T-helper 2 cell treated with Interferon-gamma antibody and Interleukin-4, amounts not matched to agents 100 ng/mL and 5 ng/mL, for 36 hours (primary cell): ENCODE measurements at regions not wholly inside any gene's neighbourhood (a gene's known extent, or its start where the extent isn't known, plus 50 kb on each side); places are given as distances from the start of the nearest gene placed in this dataset.

Experiments used
- intact Hi-C: fragments of 100-400 bp; cut with micrococcal nuclease; formaldehyde crosslinking; loops from one replicate; pipeline ENCODE4 v1.15.1; 2023

GRCh38 chr6:79777713-79778579, 146.8 kb downstream of the SH3BGRL2 start:
- intact Hi-C loops: loop anchor here (1.0 to 5.0 kb wide), 6 partner anchors 36 to 1974 kb away; partner anchors contain the start of genes BCKDHB, HMGN3 and TENT5A

GRCh38 chr6:79776076-79776475, 144.9 kb downstream of the SH3BGRL2 start:
- intact Hi-C loops: loop anchor here (5.0 kb wide), 3 partner anchors 331 to 1976 kb away; partner anchors contain the start of genes BCKDHB, HMGN3 and TENT5A

- intact Hi-C loops: loop anchor here (5.0 kb wide), 3 partner anchors 332 to 1977 kb away; partner anchors contain the start of genes BCKDHB, HMGN3 and TENT5A
Measured at GRCh38 chr6:79775222-79775621, 144.1 kb downstream of the SH3BGRL2 start.

GRCh38 chr6:79764747-79765146, 133.6 kb downstream of the SH3BGRL2 start:
- intact Hi-C loops: no loop called here

- intact Hi-C loops: no loop called here
Measured at GRCh38 chr6:79763301-79763700, 132.2 kb downstream of the SH3BGRL2 start.

GRCh38 chr6:79762370-79762769, 131.2 kb downstream of the SH3BGRL2 start:
- intact Hi-C loops: no loop called here

GRCh38 chr6:79756496-79756895, 125.4 kb downstream of the SH3BGRL2 start:
- intact Hi-C loops: no loop called here

- intact Hi-C loops: no loop called here
Measured at GRCh38 chr6:79755967-79756366, 124.8 kb downstream of the SH3BGRL2 start.
